Transverse colon (tissue), 3 donors: ENCODE measurements at regions not wholly inside any gene's neighbourhood (a gene's known extent, or its start where the extent isn't known, plus 50 kb on each side); places are given as distances from the start of the nearest gene placed in this dataset.

Experiments used
- CTCF ChIP-seq, 5 experiments: fragments of 200-600 bp in 3 of 5; fragments of 450-650 bp in 2 of 5; sonication (generic) in 3 of 5; IDR thresholded peaks; 1 replicate in 2 of 5; 2 replicates in 3 of 5; pipeline ENCODE4 v1.5.1; 2016 to 2017; ENCODE audit warnings: antibody characterized with exemption in 5 of 5, inconsistent platforms in 3 of 5, mild to moderate bottlenecking in 2 of 5, moderate library complexity in 1 of 5
- EP300 ChIP-seq: sonication (generic); formaldehyde crosslinking; IDR thresholded peaks from one replicate; pipeline ENCODE4 v1.6.1; 2017; ENCODE audit warnings: antibody characterized with exemption, low read depth

DNA sequence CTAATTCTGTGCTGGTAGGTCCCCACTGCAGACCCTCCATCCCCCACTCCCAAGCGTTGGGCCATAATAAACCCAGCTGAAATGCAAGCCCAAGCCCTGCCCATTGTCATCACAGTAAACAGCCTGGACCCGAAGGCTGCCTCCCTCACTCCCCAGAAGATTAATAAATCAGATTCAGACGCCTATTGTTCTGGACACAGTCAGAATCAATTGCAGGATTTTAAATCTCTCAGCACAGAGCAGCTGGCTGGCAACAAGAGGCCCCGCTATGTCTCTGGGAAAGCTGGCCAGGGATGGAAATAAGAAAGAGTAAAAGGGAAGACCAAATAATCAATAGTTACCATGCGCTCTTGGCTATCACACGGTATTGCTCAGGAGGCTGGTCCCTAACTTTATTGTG lies 93.9 kb downstream of the C17orf67 start:
- TF ChIP-seq EP300 (no peak), CTCF (IDR thresholded peaks at IDR 0.05) (no peak)
